ENCODE measurements at regions not wholly inside any gene's neighbourhood (a gene's known extent, or its start where the extent isn't known, plus 50 kb on each side); places are given as distances from the start of the nearest gene placed in this dataset.
"Not testable (repeated sequence)": the region's sequence is repeated elsewhere in the genome, so short reads cannot be mapped to it uniquely, and the experiment has no call there.

DNA sequence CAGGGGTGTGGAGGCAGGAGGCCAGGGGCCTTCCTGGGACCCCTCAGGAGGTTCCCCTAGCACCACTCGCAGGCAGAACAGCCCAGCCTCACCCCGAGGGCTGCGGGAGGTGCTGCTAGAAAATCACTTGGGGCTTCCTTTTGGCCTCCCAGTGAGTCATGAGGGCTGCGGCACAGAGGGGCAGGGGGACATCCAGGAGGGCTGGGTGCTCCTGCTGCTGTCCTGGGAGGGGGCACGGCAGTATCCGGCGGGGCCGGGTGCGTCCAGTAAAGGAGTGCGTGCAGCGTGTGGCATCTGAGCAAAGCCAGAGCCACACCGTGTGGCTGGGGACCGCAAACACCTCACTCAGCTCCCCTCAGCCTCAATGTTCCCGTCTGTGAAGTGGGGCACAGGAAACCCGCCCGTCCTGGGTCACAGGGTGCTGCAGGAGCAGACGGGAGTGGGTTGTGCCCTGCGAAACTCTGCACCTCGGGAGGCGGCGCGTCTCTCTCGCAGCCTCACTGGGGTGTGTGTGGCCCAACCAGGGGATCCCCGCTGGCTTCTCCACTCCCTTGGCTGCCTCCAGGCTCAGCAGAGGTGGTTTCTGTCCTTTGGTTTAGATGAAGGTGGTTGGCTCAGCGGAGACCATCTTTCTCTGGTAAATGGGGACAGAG, 117.3 kb upstream of the ZNF469 start:
- TF ChIP-seq ZNF785 (tag by site-specific recombination; IDR thresholded peaks at IDR 0.05); ZNF510 (tag by site-specific recombination; IDR thresholded peaks at IDR 0.05; ENCODE audit: insufficient replicate concordance): not testable (repeated sequence)
- TF ChIP-seq, protein P1, sequence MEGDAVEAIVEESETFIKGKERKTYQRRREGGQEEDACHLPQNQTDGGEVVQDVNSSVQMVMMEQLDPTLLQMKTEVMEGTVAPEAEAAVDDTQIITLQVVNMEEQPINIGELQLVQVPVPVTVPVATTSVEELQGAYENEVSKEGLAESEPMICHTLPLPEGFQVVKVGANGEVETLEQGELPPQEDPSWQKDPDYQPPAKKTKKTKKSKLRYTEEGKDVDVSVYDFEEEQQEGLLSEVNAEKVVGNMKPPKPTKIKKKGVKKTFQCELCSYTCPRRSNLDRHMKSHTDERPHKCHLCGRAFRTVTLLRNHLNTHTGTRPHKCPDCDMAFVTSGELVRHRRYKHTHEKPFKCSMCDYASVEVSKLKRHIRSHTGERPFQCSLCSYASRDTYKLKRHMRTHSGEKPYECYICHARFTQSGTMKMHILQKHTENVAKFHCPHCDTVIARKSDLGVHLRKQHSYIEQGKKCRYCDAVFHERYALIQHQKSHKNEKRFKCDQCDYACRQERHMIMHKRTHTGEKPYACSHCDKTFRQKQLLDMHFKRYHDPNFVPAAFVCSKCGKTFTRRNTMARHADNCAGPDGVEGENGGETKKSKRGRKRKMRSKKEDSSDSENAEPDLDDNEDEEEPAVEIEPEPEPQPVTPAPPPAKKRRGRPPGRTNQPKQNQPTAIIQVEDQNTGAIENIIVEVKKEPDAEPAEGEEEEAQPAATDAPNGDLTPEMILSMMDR (tag by site-specific recombination; IDR thresholded peaks at IDR 0.05) = not testable (repeated sequence)
